HCT116 (cell line): ENCODE measurements at regions not wholly inside any gene's neighbourhood (a gene's known extent, or its start where the extent isn't known, plus 50 kb on each side); places are given as distances from the start of the nearest gene placed in this dataset.

Source experiments
- ATAC-seq: fragments of 200-7000 bp; cut with Tn5 transposase; 2 replicates; pipeline ENCODE4 v1.9.1; 2020; ENCODE audit warnings: mild to moderate bottlenecking, moderate library complexity
- BruUV-seq: library from RNA; stranded (reverse); fragments of 400-500 nt; replicated peaks from 2 replicates; lab custom pipeline; 2021; lab: Mats Ljungman, UMichigan
- CTCF ChIA-PET: fragments of 300-600 bp; sonication (Branson Sonifier 250); formaldehyde crosslinking; loops from one replicate; lab custom pipeline; 2021; ENCODE audit warnings: antibody characterized with exemption; lab: Charles Lee
- POLR2A ChIA-PET: fragments of 300-600, 350-600 bp; sonication (Branson Sonifier 250); formaldehyde crosslinking; loops from one replicate; lab custom pipeline; 2021; ENCODE audit warnings: antibody characterized with exemption; lab: Charles Lee
- RAD21 ChIA-PET, 2 experiments: fragments of 300-600 bp; sonication (Branson Sonifier 250); formaldehyde crosslinking; loops; one replicate each; lab custom pipeline; 2023; ENCODE audit warnings: low total read pairs in 2 of 2; ENCODE audit not compliant: uncharacterized antibody in 2 of 2, unreplicated experiment in 2 of 2, low non-redundant PET in 1 of 2; lab: Charles Lee
- DNase-seq: peaks from one replicate; pipeline ENCODE4 v3.0.0-alpha.2; 2010; ENCODE audit warnings: low read depth, low spot score
- H2AFZ ChIP-seq: fragments of 200-600 bp; shearing (Covaris generic), sonication (generic); 2 replicates; pipeline ENCODE4 v1.6.1; 2017; ENCODE audit warnings: low read depth, mixed run types, mixed read lengths, antibody characterized with exemption, low read length; ENCODE audit not compliant: poor library complexity, severe bottlenecking
- H3K27ac ChIP-seq: 2 replicates; pipeline ENCODE4 v1.5.1; 2012; ENCODE audit warnings: low read depth, low read length
- H3K27me3 ChIP-seq: fragments of 200-600 bp; sonication (generic); 2 replicates; pipeline ENCODE4 v1.6.1; 2016; ENCODE audit warnings: mixed run types, low read length, mixed read lengths; ENCODE audit not compliant: insufficient read depth
- H3K36me3 ChIP-seq, 2 experiments: fragments of 200-500 bp in 1 of 2; fragments of 200-600 bp in 1 of 2; sonication (Bioruptor generic) in 1 of 2; sonication (generic) in 1 of 2; 2 replicates each; pipeline versions ENCODE4 v1.5.1 to v1.6.1; 2014 to 2016; ENCODE audit warnings: low read length in 2 of 2, inconsistent platforms in 1 of 2, mixed read lengths in 1 of 2, mixed run types in 1 of 2; ENCODE audit not compliant: insufficient read depth in 2 of 2, control insufficient read depth in 1 of 2
- H3K4me1 ChIP-seq, 2 experiments: fragments of 200-600 bp in 1 of 2; sonication (generic) in 1 of 2; 2 replicates each; pipeline versions ENCODE4 v1.5.1 to v1.6.1; 2012 to 2017; ENCODE audit warnings: low read length in 2 of 2, inconsistent platforms in 1 of 2, mild to moderate bottlenecking in 1 of 2, mixed read lengths in 1 of 2, mixed run types in 1 of 2, moderate library complexity in 1 of 2; ENCODE audit not compliant: insufficient read depth in 2 of 2, control insufficient read depth in 1 of 2
- H3K4me2 ChIP-seq: fragments of 200-600 bp; sonication (generic); 2 replicates; pipeline ENCODE4 v1.6.1; 2017; ENCODE audit warnings: mixed run types, low read length, mixed read lengths
- H3K4me3 ChIP-seq, 2 experiments: fragments of 200-600 bp in 1 of 2; sonication (generic) in 1 of 2; replicated peaks in 1 of 2; 2 replicates each; pipeline ENCODE4 v1.5.1; 2011 to 2016; ENCODE audit warnings: low read length in 2 of 2, control low read depth in 1 of 2, low read depth in 1 of 2, mild to moderate bottlenecking in 1 of 2, mixed read lengths in 1 of 2, mixed run types in 1 of 2
- H3K79me2 ChIP-seq: fragments of 200-600 bp; sonication (generic); 2 replicates; pipeline ENCODE4 v1.6.1; 2017; ENCODE audit warnings: mild to moderate bottlenecking, mixed run types, low read length, moderate library complexity, mixed read lengths; ENCODE audit not compliant: insufficient read depth
- H3K9ac ChIP-seq: fragments of 200-600 bp; sonication (generic); 2 replicates; pipeline ENCODE4 v1.6.1; 2016; ENCODE audit warnings: low read length, mixed read lengths
- H3K9me2 ChIP-seq: fragments of 200-600 bp; sonication (generic), shearing (Covaris generic); 2 replicates; pipeline ENCODE4 v1.6.1; 2017; ENCODE audit warnings: mixed run types, mild to moderate bottlenecking, moderate library complexity; ENCODE audit not compliant: insufficient read depth
- H3K9me3 ChIP-seq, 2 experiments: fragments of 200-500 bp in 1 of 2; fragments of 200-600 bp in 1 of 2; sonication (Bioruptor generic) in 1 of 2; sonication (generic) in 1 of 2; 2 replicates each; pipeline ENCODE4 v1.6.1; 2014 to 2017; ENCODE audit warnings: low read length in 2 of 2, mixed read lengths in 2 of 2, inconsistent platforms in 1 of 2, low read depth in 1 of 2, mild to moderate bottlenecking in 1 of 2, mixed run types in 1 of 2, moderate library complexity in 1 of 2; ENCODE audit not compliant: control insufficient read depth in 1 of 2, insufficient read depth in 1 of 2
- H4K20me1 ChIP-seq: fragments of 200-600 bp; sonication (generic), shearing (Covaris generic); 2 replicates; pipeline ENCODE4 v1.6.1; 2017; ENCODE audit warnings: mixed run types, mild to moderate bottlenecking, moderate library complexity; ENCODE audit not compliant: insufficient read depth
- ATF3 ChIP-seq: IDR thresholded peaks from 2 replicates; pipeline ENCODE4 v1.6.1; 2012
- CBX3 ChIP-seq: IDR thresholded peaks from 2 replicates; pipeline ENCODE4 v1.6.1; 2012; ENCODE audit warnings: low read depth
- CEBPB ChIP-seq: IDR thresholded peaks from 2 replicates; pipeline ENCODE4 v1.6.1; 2012; ENCODE audit warnings: low read depth
- CTCF ChIP-seq, 3 experiments: fragments of 200-600 bp in 1 of 3; sonication (generic) in 1 of 3; IDR thresholded peaks in 2 of 3; conservative IDR thresholded peaks in 1 of 3; 2 replicates each; pipeline ENCODE4 v1.5.1; 2012 to 2017; ENCODE audit warnings: low read depth in 2 of 3, low read length in 2 of 3, antibody characterized with exemption in 1 of 3, borderline replicate concordance in 1 of 3, control low read depth in 1 of 3, mild to moderate bottlenecking in 1 of 3, mixed read lengths in 1 of 3, mixed run types in 1 of 3, moderate library complexity in 1 of 3; ENCODE audit not compliant: insufficient read depth in 1 of 3
- EZH2 ChIP-seq: fragments of 200-600 bp; sonication (generic); IDR thresholded peaks from 2 replicates; pipeline ENCODE4 v1.6.1; 2017; ENCODE audit warnings: antibody characterized with exemption, mixed run types
- EZH2phosphoT487 ChIP-seq: fragments of 200-600 bp; IDR thresholded peaks from 2 replicates; pipeline ENCODE4 v1.6.1; 2018; ENCODE audit warnings: antibody characterized with exemption, borderline replicate concordance
- FOSL1 ChIP-seq: IDR thresholded peaks from 2 replicates; pipeline ENCODE4 v1.6.1; 2012; ENCODE audit warnings: low read depth
- JUND ChIP-seq: IDR thresholded peaks from 2 replicates; pipeline ENCODE4 v1.6.1; 2012
- POLR2A ChIP-seq: IDR thresholded peaks from 2 replicates; pipeline ENCODE4 v1.7.0; 2011; ENCODE audit warnings: borderline replicate concordance; ENCODE audit not compliant: insufficient read depth, insufficient read length; ENCODE audit errors: extremely low read depth
- RAD21 ChIP-seq: IDR thresholded peaks from 2 replicates; pipeline ENCODE4 v1.6.1; 2012; ENCODE audit warnings: low read depth, mild to moderate bottlenecking
- REST ChIP-seq: IDR thresholded peaks from 2 replicates; pipeline ENCODE4 v1.6.1; 2012; ENCODE audit warnings: low read depth
- SIN3A ChIP-seq: IDR thresholded peaks from 2 replicates; pipeline ENCODE4 v1.6.1; 2012; ENCODE audit warnings: low read depth
- SP1 ChIP-seq: IDR thresholded peaks from 2 replicates; pipeline ENCODE4 v1.6.1; 2012; ENCODE audit warnings: low read depth
- SRF ChIP-seq: IDR thresholded peaks from 2 replicates; pipeline ENCODE4 v1.6.1; 2012; ENCODE audit warnings: low read depth
- TCF7L2 ChIP-seq: IDR thresholded peaks from 2 replicates; pipeline ENCODE4 v1.7.0; 2011; ENCODE audit warnings: borderline replicate concordance, inconsistent platforms; ENCODE audit not compliant: insufficient read depth, insufficient read length; ENCODE audit errors: extremely low read depth
- YY1 ChIP-seq: IDR thresholded peaks from 2 replicates; pipeline ENCODE4 v1.6.1; 2011; ENCODE audit warnings: low read length, low read depth, moderate library complexity, mild to moderate bottlenecking; ENCODE audit not compliant: insufficient replicate concordance; ENCODE audit errors: extremely low read depth
- ZFX ChIP-seq: fragments of 450-650 bp; IDR thresholded peaks from 2 replicates; pipeline ENCODE4 v1.6.1; 2017
- ZNF274 ChIP-seq: fragments of 200-500 bp; sonication (Bioruptor generic); IDR thresholded peaks from 2 replicates; pipeline ENCODE4 v1.6.1; 2014; ENCODE audit warnings: mild to moderate bottlenecking, low read depth, low read length, inconsistent platforms
- intact Hi-C: fragments of 100-400 bp; cut with micrococcal nuclease; formaldehyde crosslinking; loops from 2 replicates; pipeline ENCODE4 v1.10.0; 2022
- TF ChIP-seq, protein P1 (sequence below): IDR thresholded peaks from 2 replicates; pipeline ENCODE4 v1.6.1; 2011; ENCODE audit warnings: mild to moderate bottlenecking, low read length, moderate library complexity; ENCODE audit not compliant: insufficient replicate concordance; ENCODE audit errors: extremely low read depth

DNA sequence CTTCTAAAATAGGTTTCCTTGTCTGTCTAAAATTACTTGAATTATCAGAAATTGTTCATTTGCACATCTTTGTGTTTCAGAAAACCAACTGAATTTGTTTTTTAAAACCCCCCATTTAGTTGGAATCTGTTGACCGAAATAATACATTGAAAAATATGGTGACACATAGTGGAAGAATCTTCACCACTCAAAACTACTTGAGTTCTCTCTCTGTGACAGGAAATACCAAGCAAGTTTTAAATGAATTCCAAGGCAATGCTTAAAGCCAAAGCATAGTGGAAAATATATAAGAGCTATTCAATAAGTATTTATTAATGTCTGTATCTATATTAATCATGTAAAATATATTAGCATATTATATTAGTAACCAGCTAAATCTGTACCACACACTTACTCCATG is 224.9 kb upstream of the COL8A1 start:
- no TSS peak for BruUV-seq
- no peak overlapping the region for H3K4me2 ChIP-seq

More for the DNA sequence above, 224.9 kb upstream of the COL8A1 start:
- Histone ChIP-seq H3K4me3 (no peak overlapping the region), H3K36me3 (no peaks in the 10 kb centered on the region), H3K79me2 (no peaks in the 10 kb centered on the region), H3K27ac (no peak overlapping the region), H3K9me2 (no peaks in the 10 kb centered on the region; the same call in 1 of the 2 replicates), H4K20me1 (no peaks in the 10 kb centered on the region), H3K9ac (no peak overlapping the region), H3K4me1 (no peaks in the 10 kb centered on the region), H2AFZ (no peak overlapping the region), H3K9me3 (no peaks in the 10 kb centered on the region), H3K27me3 (peaks cover 18% of the 10 kb centered on the region; the same call in 1 of the 2 replicates)
- DNase-seq = no peak
- ATAC-seq = no peak
- ChIA-PET RAD21 (no interaction called here), POLR2A (no interaction called here), CTCF (no interaction called here)
- intact Hi-C loops = no loop called here
- TF ChIP-seq EZH2phosphoT487 = no peak
- no peak for TF ChIP-seq SP1
- no peak for TF ChIP-seq ZFX
- TF ChIP-seq ATF3 = no peak
- TF ChIP-seq JUND = no peak
- no peak for TF ChIP-seq CTCF (IDR thresholded peaks at IDR 0.05 in 2 of 3, conservative IDR thresholded peaks at IDR 0.05 in 1 of 3; ENCODE audit: borderline replicate concordance in 1 of 3, insufficient read depth in 1 of 3, low read depth in 2 of 3, low read length in 2 of 3)
- no peak for TF ChIP-seq POLR2A
- TF ChIP-seq RAD21 = no peak
- no peak for TF ChIP-seq FOSL1
- no peak for TF ChIP-seq REST
- TF ChIP-seq, protein P1, sequence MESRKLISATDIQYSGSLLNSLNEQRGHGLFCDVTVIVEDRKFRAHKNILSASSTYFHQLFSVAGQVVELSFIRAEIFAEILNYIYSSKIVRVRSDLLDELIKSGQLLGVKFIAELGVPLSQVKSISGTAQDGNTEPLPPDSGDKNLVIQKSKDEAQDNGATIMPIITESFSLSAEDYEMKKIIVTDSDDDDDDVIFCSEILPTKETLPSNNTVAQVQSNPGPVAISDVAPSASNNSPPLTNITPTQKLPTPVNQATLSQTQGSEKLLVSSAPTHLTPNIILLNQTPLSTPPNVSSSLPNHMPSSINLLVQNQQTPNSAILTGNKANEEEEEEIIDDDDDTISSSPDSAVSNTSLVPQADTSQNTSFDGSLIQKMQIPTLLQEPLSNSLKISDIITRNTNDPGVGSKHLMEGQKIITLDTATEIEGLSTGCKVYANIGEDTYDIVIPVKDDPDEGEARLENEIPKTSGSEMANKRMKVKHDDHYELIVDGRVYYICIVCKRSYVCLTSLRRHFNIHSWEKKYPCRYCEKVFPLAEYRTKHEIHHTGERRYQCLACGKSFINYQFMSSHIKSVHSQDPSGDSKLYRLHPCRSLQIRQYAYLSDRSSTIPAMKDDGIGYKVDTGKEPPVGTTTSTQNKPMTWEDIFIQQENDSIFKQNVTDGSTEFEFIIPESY = no peak
- TF ChIP-seq CEBPB = no peak
- TF ChIP-seq SIN3A = no peak
- TF ChIP-seq ZNF274 = no peak
- TF ChIP-seq TCF7L2 = no peak
- TF ChIP-seq EZH2 = no peak
- TF ChIP-seq YY1 = no peak
- no peak for TF ChIP-seq SRF
- TF ChIP-seq CBX3 = no peak
